Stomach (tissue), 8 donors: ENCODE measurements at regions not wholly inside any gene's neighbourhood (a gene's known extent, or its start where the extent isn't known, plus 50 kb on each side); places are given as distances from the start of the nearest gene placed in this dataset.

Source experiments
- DNase-seq, 2 donors: peaks; one replicate each; pipeline versions ENCODE4 v3.0.0 to v3.0.0-alpha.2; 2013 to 2019
- H3K27ac ChIP-seq, 5 donors: fragments of 200-600 bp in 4 of 5; sonication (generic) in 4 of 5; one replicate each; pipeline ENCODE4 v1.5.1; 2013 to 2019; ENCODE audit warnings: mild to moderate bottlenecking in 1 of 5, moderate library complexity in 1 of 5
- H3K27me3 ChIP-seq, 3 donors: fragments of 200-600 bp; sonication (generic); one replicate each; pipeline ENCODE4 v1.5.1; 2017 to 2019; ENCODE audit warnings: mixed run types in 1 of 3
- H3K36me3 ChIP-seq, 4 donors: fragments of 200-600 bp; sonication (generic); 1 replicate in 3 of 4; 2 replicates in 1 of 4; pipeline ENCODE4 v1.5.1; 2016 to 2019
- H3K4me1 ChIP-seq, 4 donors: fragments of 200-600 bp; sonication (generic); one replicate each; pipeline ENCODE4 v1.5.1; 2016 to 2019
- H3K4me3 ChIP-seq, 4 donors: fragments of 200-600 bp; sonication (generic) in 3 of 4; one replicate each; pipeline ENCODE4 v1.5.1; 2016 to 2019; ENCODE audit warnings: mild to moderate bottlenecking in 1 of 4
- H3K9me3 ChIP-seq, 4 donors: fragments of 200-600 bp; sonication (generic); one replicate each; pipeline ENCODE4 v1.5.1; 2016 to 2019
- EP300 ChIP-seq: sonication (generic); formaldehyde crosslinking; IDR thresholded peaks from one replicate; pipeline ENCODE4 v1.6.1; 2017; ENCODE audit warnings: antibody characterized with exemption
- POLR2A ChIP-seq, 4 donors: fragments of 450-650 bp; IDR thresholded peaks; one replicate each; pipeline ENCODE4 v1.6.1; 2016; ENCODE audit warnings: antibody characterized with exemption in 4 of 4, control low read depth in 2 of 4, mild to moderate bottlenecking in 1 of 4, moderate library complexity in 1 of 4
- POLR2AphosphoS5 ChIP-seq, 3 donors: sonication (generic); formaldehyde crosslinking; IDR thresholded peaks; one replicate each; pipeline ENCODE4 v1.6.1; 2016; ENCODE audit warnings: antibody characterized with exemption in 3 of 3
- WGBS, 5 donors: extraction: QIAGEN DNeasy Blood & Tissue Kit in 3 of 5; methylation state at CpG; one replicate each; pipeline versions ENCODE4 v1.1.5 to v1.1.7; 2013 to 2018; 5-methylcytosine and 5-hydroxymethylcytosine counted together
- intact Hi-C: fragments of 100-400 bp; cut with DNase I; formaldehyde crosslinking; loops from one replicate; pipeline ENCODE4 v1.15.1; 2023; ENCODE audit warnings: low total_unique reads
- TF ChIP-seq, protein P1 (sequence below), 7 experiments: fragments of 450-650 bp in 4 of 7; fragments of 200-600 bp in 3 of 7; sonication (generic) in 3 of 7; IDR thresholded peaks; one replicate each; pipeline ENCODE4 v1.5.1; 2016 to 2019; ENCODE audit warnings: antibody characterized with exemption in 7 of 7, control low read depth in 2 of 7, mild to moderate bottlenecking in 1 of 7
- donor health status: healthy with polysubstance abuse.
- donor health status: Bipolar disorder and iron deficiency.
- donor health status: healthy.

DNA sequence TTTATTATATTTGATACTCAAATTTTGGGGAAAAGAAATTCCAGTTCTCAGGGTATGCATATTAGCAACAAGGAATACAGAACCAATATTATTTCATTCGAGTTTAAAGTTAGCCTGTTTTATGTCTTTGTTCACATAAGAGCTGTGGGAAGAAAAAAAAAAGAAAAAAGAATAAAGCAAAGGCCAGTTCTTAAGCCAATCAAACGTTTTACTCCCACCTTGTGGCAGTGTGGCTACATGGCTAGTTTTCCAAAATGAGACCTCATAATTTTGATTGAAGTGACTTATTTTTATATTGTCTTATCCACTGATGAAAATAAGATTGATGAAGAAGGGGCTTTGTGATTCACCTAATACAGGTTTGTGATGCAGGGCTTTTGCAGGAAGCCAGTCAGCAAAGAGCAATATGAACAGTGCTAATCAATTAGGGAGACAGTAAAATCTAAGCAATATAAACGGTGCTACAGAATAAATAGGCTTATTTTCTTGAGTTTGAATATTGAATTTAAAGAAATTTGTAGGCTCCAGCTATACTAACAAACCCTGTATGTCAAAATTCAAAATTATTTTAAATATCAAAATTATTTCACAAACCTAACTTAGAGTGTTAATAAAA lies 624.1 kb upstream of the FOXG1 start:
- H3K9me3 ChIP-seq = peaks cover 0 to 9% (median 2%) of the 10 kb centered on the region in 4 donors
- intact Hi-C loops = no loop called here
- no peak overlapping the region for H3K27ac ChIP-seq
- H3K4me1 ChIP-seq = no peaks in the 10 kb centered on the region
- TF ChIP-seq POLR2A (IDR thresholded peaks at IDR 0.05) (no peak), EP300 (no peak), POLR2AphosphoS5 (IDR thresholded peaks at IDR 0.05) (no peak)
- TF ChIP-seq, protein P1, sequence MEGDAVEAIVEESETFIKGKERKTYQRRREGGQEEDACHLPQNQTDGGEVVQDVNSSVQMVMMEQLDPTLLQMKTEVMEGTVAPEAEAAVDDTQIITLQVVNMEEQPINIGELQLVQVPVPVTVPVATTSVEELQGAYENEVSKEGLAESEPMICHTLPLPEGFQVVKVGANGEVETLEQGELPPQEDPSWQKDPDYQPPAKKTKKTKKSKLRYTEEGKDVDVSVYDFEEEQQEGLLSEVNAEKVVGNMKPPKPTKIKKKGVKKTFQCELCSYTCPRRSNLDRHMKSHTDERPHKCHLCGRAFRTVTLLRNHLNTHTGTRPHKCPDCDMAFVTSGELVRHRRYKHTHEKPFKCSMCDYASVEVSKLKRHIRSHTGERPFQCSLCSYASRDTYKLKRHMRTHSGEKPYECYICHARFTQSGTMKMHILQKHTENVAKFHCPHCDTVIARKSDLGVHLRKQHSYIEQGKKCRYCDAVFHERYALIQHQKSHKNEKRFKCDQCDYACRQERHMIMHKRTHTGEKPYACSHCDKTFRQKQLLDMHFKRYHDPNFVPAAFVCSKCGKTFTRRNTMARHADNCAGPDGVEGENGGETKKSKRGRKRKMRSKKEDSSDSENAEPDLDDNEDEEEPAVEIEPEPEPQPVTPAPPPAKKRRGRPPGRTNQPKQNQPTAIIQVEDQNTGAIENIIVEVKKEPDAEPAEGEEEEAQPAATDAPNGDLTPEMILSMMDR (IDR thresholded peaks at IDR 0.05) = no peak
- no peaks in the 10 kb centered on the region for H3K36me3 ChIP-seq
- peak in 1 of 2 donors; percentile 57 for DNase-seq
- no peaks in the 10 kb centered on the region for H3K27me3 ChIP-seq
- H3K4me3 ChIP-seq = no peak overlapping the region
- WGBS, 5 donors = 8 to 17% (median 14%) methylated on average over 3 of the region's 3 CpGs

DNA sequence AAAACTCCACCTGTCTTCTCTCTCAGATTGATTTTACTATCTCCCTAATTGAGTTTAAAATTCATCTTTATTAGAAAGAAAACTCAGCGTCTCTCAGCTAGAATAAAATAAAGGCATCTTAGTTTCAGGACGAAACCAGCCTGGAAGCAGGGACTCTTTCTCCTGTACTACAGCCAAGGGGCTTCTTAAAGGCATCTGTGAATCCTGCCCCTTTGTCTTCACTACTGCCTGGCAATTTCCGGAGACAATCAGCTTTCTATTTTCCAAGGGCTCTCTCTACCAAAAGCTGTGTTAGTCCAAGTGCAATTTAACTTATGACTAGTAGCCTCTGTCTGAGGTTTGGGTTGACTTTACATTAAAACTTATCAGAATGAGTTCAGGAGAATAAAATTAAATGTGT lies 623.3 kb upstream of the FOXG1 start:
- Histone ChIP-seq H3K4me3 (no peak overlapping the region), H3K27ac (no peak overlapping the region), H3K4me1 (no peaks in the 10 kb centered on the region), H3K27me3 (no peaks in the 10 kb centered on the region), H3K9me3 (peaks cover 0 to 13% (median 3%) of the 10 kb centered on the region in 4 donors), H3K36me3 (no peaks in the 10 kb centered on the region)
- intact Hi-C loops = no loop called here
- 44 to 66% (median 63%) methylated on average over 3 of the region's 3 CpGs for WGBS, 5 donors
- DNase-seq = no peak
- TF ChIP-seq EP300 (no peak), POLR2A (IDR thresholded peaks at IDR 0.05) (no peak), POLR2AphosphoS5 (IDR thresholded peaks at IDR 0.05) (no peak)
- TF ChIP-seq, protein P1 (IDR thresholded peaks at IDR 0.05) = no peak

DNA sequence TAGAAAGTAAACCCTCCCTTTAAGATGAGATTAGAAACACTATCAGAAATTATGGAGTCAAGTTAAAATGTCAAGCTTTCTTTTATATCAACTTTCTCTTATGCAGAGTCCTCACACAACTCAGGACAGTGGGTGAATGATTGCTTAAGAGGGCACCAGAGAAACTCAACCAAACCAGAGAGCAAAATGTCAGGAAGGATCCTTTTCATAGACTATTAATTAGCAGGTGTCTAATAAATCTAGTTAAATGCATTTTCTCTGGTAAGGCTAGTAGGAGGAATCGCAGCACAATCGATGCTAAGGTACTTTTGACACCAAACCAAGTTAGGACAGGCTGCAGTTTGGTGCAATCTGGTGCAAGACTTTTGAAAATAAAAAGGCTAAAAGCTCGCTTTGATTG lies 614.7 kb upstream of the FOXG1 start:
- WGBS, 5 donors = 58 to 77% (median 73%) methylated on average over 3 of the region's 3 CpGs
- H3K9me3 ChIP-seq = peaks cover 0 to 9% (median 3%) of the 10 kb centered on the region in 4 donors
- no peak for DNase-seq
- intact Hi-C loops = no loop called here
- H3K27ac ChIP-seq = no peak overlapping the region
- H3K36me3 ChIP-seq = no peaks in the 10 kb centered on the region
- no peaks in the 10 kb centered on the region for H3K4me1 ChIP-seq
- H3K27me3 ChIP-seq = no peaks in the 10 kb centered on the region
- no peak overlapping the region for H3K4me3 ChIP-seq
- TF ChIP-seq, protein P1 (IDR thresholded peaks at IDR 0.05) = no peak
- no peak for TF ChIP-seq POLR2A (IDR thresholded peaks at IDR 0.05)
- TF ChIP-seq POLR2AphosphoS5 (IDR thresholded peaks at IDR 0.05) = no peak
- no peak for TF ChIP-seq EP300

GRCh38 chr14:28152453-28153044 lies 614.0 kb upstream of the FOXG1 start:
- no peak overlapping the region for H3K4me3 ChIP-seq
- peak in 1 of 2 donors; percentile 44 for DNase-seq
- no peaks in the 10 kb centered on the region for H3K27me3 ChIP-seq
- no peaks in the 10 kb centered on the region for H3K4me1 ChIP-seq
- 27 to 45% (median 40%) methylated on average over 4 of the region's 4 CpGs for WGBS, 5 donors
- no peak overlapping the region for H3K27ac ChIP-seq
- no peaks in the 10 kb centered on the region for H3K36me3 ChIP-seq
- H3K9me3 ChIP-seq = peaks cover 0 to 8% (median 2%) of the 10 kb centered on the region in 4 donors
- intact Hi-C loops = no loop called here
- TF ChIP-seq POLR2A (IDR thresholded peaks at IDR 0.05) (no peak), EP300 (no peak), POLR2AphosphoS5 (IDR thresholded peaks at IDR 0.05) (no peak)
- TF ChIP-seq, protein P1 (IDR thresholded peaks at IDR 0.05) = no peak
